DND-41 (cell line): ENCODE measurements at regions not wholly inside any gene's neighbourhood (a gene's known extent, or its start where the extent isn't known, plus 50 kb on each side); places are given as distances from the start of the nearest gene placed in this dataset.

Source experiments
- CTCF ChIP-seq: IDR thresholded peaks from 2 replicates; pipeline ENCODE4 v1.5.1; 2012; ENCODE audit warnings: borderline replicate concordance, low read length, moderate library complexity, mild to moderate bottlenecking; ENCODE audit not compliant: poor library complexity, severe bottlenecking; ENCODE audit errors: extremely low read depth
- EZH2 ChIP-seq: IDR thresholded peaks from 3 replicates; pipeline ENCODE4 v1.6.1; 2012; ENCODE audit warnings: borderline replicate concordance, low read depth, mild to moderate bottlenecking, moderate library complexity, low read length, inconsistent platforms; ENCODE audit not compliant: severe bottlenecking

- TF ChIP-seq CTCF = no peak
- TF ChIP-seq EZH2 = no peak
Observed at GRCh38 chr14:98945611-98946570, 326.1 kb downstream of the BCL11B start.
